Adrenal gland (tissue), 9 donors: ENCODE measurements at regions not wholly inside any gene's neighbourhood (a gene's known extent, or its start where the extent isn't known, plus 50 kb on each side); places are given as distances from the start of the nearest gene placed in this dataset.
A peak's percentile ranks its signal among the peaks of the same experiment; 100 is the strongest.

Source experiments
- DNase-seq, 7 donors: peaks; one replicate each; pipeline ENCODE4 v3.0.0-alpha.2; 2019 to 2020
- H3K27ac ChIP-seq, 5 donors: fragments of 200-600 bp; sonication (generic) in 4 of 5; 1 replicate in 3 of 5; 2 replicates in 2 of 5; pipeline versions ENCODE4 v1.5.1 to v1.8.0; 2016 to 2020; ENCODE audit warnings: mild to moderate bottlenecking in 1 of 5
- H3K27me3 ChIP-seq: fragments of 200-600 bp; 2 replicates; pipeline ENCODE4 v1.8.0; 2021
- H3K36me3 ChIP-seq, 2 donors: fragments of 200-600 bp; replicated peaks in 1 of 2; 1 replicate in 1 of 2; 2 replicates in 1 of 2; pipeline versions ENCODE4 v1.5.1 to v1.8.0; 2018 to 2022
- H3K4me1 ChIP-seq, 2 donors: fragments of 200-600 bp; replicated peaks in 1 of 2; 1 replicate in 1 of 2; 2 replicates in 1 of 2; pipeline versions ENCODE4 v1.5.1 to v1.8.0; 2018 to 2021
- H3K4me3 ChIP-seq, 4 donors: fragments of 200-600 bp; sonication (generic) in 3 of 4; one replicate each; pipeline ENCODE4 v1.5.1; 2016 to 2018
- H3K9me3 ChIP-seq, 3 donors: fragments of 200-600 bp; sonication (generic) in 1 of 3; replicated peaks in 1 of 3; 1 replicate in 2 of 3; 2 replicates in 1 of 3; pipeline versions ENCODE4 v1.5.1 to v1.8.0; 2016 to 2021
- POLR2A ChIP-seq, 2 donors: fragments of 450-650 bp; IDR thresholded peaks; one replicate each; pipeline ENCODE4 v1.6.1; 2017; ENCODE audit warnings: antibody characterized with exemption in 2 of 2, mild to moderate bottlenecking in 2 of 2, moderate library complexity in 1 of 2
- WGBS, 4 donors: extraction: QIAGEN DNeasy Blood & Tissue Kit in 2 of 4; methylation state at CpG; one replicate each; pipeline versions ENCODE4 v1.1.5 to v1.1.7; 2013 to 2017; 5-methylcytosine and 5-hydroxymethylcytosine counted together
- intact Hi-C, 2 donors: fragments of 100-400 bp; cut with DNase I; formaldehyde crosslinking; loops; one replicate each; pipeline versions ENCODE4 v1.14.1 to v1.15.0; 2022 to 2023
- TF ChIP-seq, protein P1 (sequence below), 6 experiments: fragments of 450-650 bp in 4 of 6; fragments of 200-600 bp in 2 of 6; sonication (generic) in 1 of 6; IDR thresholded peaks; 1 replicate in 5 of 6; 2 replicates in 1 of 6; pipeline versions ENCODE4 v1.5.1 to v1.8.0; 2016 to 2021; ENCODE audit warnings: antibody characterized with exemption in 6 of 6, mild to moderate bottlenecking in 2 of 6, moderate library complexity in 1 of 6
- donor health status: healthy with polysubstance abuse.
- donor health status: Bipolar disorder and iron deficiency.
- donor health status: DM: yes; HTN: yes; CAD: no.
- donor health status: DM: no; HTN: no; CAD: no.
- donor health status: DM: no; HTN: no; CAD: no.

DNA sequence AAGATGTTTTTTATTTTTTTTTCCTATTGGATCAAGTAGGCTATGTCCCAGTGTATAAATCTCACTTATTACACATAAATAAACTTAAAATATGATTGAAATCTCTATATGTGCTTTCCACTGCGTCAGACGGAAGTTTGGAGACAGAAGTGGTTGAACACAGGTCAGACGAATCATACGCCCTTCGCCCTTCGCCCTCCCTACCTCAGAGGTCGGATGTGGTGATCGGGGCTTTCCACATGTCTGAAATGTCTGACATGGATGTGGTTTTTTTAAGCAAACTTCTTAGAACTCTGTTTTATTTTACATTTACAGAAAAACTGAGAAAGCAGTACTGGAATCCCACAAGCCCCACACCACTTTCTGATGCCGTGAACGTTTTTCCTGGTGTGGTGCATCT, 344.4 kb downstream of the THBS2 start:
- WGBS, 4 donors, result 86 to 89% (median 87%) methylated on average over 10 of the region's 10 CpGs
- intact Hi-C loops, result no loop called here
- H3K4me1 ChIP-seq, result no peaks in the 10 kb centered on the region
- no peaks in the 10 kb centered on the region for H3K9me3 ChIP-seq
- no peak overlapping the region for H3K4me3 ChIP-seq
- TF ChIP-seq, protein P1, sequence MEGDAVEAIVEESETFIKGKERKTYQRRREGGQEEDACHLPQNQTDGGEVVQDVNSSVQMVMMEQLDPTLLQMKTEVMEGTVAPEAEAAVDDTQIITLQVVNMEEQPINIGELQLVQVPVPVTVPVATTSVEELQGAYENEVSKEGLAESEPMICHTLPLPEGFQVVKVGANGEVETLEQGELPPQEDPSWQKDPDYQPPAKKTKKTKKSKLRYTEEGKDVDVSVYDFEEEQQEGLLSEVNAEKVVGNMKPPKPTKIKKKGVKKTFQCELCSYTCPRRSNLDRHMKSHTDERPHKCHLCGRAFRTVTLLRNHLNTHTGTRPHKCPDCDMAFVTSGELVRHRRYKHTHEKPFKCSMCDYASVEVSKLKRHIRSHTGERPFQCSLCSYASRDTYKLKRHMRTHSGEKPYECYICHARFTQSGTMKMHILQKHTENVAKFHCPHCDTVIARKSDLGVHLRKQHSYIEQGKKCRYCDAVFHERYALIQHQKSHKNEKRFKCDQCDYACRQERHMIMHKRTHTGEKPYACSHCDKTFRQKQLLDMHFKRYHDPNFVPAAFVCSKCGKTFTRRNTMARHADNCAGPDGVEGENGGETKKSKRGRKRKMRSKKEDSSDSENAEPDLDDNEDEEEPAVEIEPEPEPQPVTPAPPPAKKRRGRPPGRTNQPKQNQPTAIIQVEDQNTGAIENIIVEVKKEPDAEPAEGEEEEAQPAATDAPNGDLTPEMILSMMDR (IDR thresholded peaks at IDR 0.05), result no peak
- TF ChIP-seq POLR2A (IDR thresholded peaks at IDR 0.05), result no peak
- no peak overlapping the region for H3K27ac ChIP-seq
- no peaks in the 10 kb centered on the region for H3K36me3 ChIP-seq
- no peak for DNase-seq
- no peaks in the 10 kb centered on the region for H3K27me3 ChIP-seq

DNA sequence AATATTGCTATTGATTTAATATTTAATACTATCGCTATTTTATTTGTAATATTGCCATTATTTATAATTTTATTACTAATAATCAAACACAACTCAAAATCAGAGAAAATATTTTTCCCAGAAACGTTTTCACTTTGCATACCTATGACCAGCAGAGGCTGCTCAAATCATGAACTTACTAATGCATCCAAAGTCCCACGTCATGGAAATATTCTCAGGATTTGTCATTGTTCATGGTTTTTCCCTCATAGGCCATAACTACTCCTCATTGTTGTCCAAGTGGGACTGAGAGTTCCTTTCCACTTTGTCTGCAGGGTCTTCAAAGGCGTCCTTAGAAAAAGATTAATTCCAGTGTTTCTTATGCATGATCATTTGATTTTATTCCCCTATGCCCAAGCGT, 344.8 kb downstream of the THBS2 start:
- Histone ChIP-seq H3K4me3 (no peak overlapping the region), H3K9me3 (no peaks in the 10 kb centered on the region), H3K4me1 (no peaks in the 10 kb centered on the region), H3K27ac (no peak overlapping the region), H3K27me3 (no peaks in the 10 kb centered on the region), H3K36me3 (no peaks in the 10 kb centered on the region)
- no peak for DNase-seq
- no peak for TF ChIP-seq POLR2A (IDR thresholded peaks at IDR 0.05)
- TF ChIP-seq, protein P1 (IDR thresholded peaks at IDR 0.05), result peak in 1 of 6 experiments; percentile 15
- WGBS, 4 donors, result 65 to 69% (median 68%) methylated on average over 5 of the region's 5 CpGs
- intact Hi-C loops, result no loop called here

DNA sequence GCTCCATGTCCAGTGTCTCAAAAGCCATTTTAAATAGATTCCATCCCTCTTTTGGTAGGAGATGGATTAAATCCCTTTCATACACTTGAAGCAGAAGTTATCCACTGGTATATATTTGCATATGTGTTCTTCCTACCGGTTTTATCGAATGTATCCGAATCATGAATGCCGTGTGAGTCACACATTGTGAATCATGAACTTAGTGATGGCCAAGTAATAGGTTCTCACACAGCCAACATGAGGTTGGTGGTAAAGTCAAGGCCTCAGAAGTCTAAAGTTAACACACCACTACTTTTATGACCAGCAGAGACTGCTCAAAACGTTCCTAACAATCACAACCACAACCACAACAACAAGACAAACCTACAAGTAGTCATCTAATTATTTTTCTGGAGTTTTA, 345.5 kb downstream of the THBS2 start:
- no peak overlapping the region for H3K4me3 ChIP-seq
- TF ChIP-seq, protein P1 (IDR thresholded peaks at IDR 0.05), result no peak
- no peak for TF ChIP-seq POLR2A (IDR thresholded peaks at IDR 0.05)
- no peaks in the 10 kb centered on the region for H3K4me1 ChIP-seq
- H3K27ac ChIP-seq, result no peak overlapping the region
- H3K27me3 ChIP-seq, result no peaks in the 10 kb centered on the region
- no peaks in the 10 kb centered on the region for H3K36me3 ChIP-seq
- no peak for DNase-seq
- no peaks in the 10 kb centered on the region for H3K9me3 ChIP-seq
- WGBS, 4 donors, result 49 to 65% (median 56%) methylated on average over 5 of the region's 5 CpGs
- intact Hi-C loops, result no loop called here

DNA sequence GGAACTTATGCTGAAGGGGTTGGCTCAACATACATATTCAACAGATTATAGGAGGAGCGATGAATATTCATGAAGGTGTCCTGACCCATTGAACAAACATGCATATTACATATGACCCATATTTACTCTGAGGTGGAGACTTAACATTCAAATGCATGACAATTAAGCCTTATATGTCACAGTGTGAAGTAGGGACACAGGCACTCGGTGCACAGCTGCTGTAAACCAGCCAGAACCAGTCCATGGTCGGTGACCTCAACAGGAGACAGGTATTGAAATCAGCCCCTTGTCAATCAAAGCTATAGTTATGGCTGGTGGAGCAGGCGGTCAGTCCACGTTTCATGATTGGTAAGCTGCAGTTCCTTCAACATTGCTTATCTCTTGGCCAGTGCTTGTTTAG, 347.3 kb downstream of the THBS2 start:
- TF ChIP-seq POLR2A (IDR thresholded peaks at IDR 0.05), result no peak
- TF ChIP-seq, protein P1 (IDR thresholded peaks at IDR 0.05), result no peak
- Histone ChIP-seq H3K4me1 (no peaks in the 10 kb centered on the region), H3K27ac (no peak overlapping the region), H3K27me3 (no peaks in the 10 kb centered on the region), H3K4me3 (no peak overlapping the region), H3K36me3 (no peaks in the 10 kb centered on the region), H3K9me3 (no peaks in the 10 kb centered on the region)
- WGBS, 4 donors, result 77 to 90% (median 80%) methylated on average over 3 to 5 of the region's 5 CpGs
- intact Hi-C loops, result no loop called here
- DNase-seq, result no peak
